GM18873 (cell line): ENCODE measurements at regions not wholly inside any gene's neighbourhood (a gene's known extent, or its start where the extent isn't known, plus 50 kb on each side); places are given as distances from the start of the nearest gene placed in this dataset.

Source experiments
- ATAC-seq: cut with Tn5 transposase; IDR thresholded peaks from one replicate; pipeline ENCODE4 v1.9.1; 2021; ENCODE audit warnings: mild to moderate bottlenecking, moderate library complexity, moderate number of reproducible peaks; ENCODE audit not compliant: unreplicated experiment, low FRiP score

DNA sequence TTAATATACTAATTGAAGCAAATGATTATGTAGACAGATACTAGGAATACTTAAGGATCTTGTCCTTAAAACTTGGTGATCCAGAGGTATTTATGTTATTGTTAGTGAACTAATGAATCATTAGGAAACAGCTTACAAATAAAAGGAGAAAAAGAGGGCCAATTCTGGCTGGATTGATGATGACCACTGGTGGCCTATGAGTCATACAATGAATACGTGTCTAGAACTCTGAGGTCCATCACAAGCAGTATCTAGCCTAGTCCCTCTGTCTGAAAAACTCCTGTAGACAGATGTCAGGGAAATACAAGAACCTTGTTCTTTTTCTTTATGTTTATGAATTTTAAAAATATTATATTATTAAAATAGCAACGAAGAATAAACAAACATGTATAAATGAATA is 51.7 kb upstream of the RTL1 start:
- no peak for ATAC-seq

DNA sequence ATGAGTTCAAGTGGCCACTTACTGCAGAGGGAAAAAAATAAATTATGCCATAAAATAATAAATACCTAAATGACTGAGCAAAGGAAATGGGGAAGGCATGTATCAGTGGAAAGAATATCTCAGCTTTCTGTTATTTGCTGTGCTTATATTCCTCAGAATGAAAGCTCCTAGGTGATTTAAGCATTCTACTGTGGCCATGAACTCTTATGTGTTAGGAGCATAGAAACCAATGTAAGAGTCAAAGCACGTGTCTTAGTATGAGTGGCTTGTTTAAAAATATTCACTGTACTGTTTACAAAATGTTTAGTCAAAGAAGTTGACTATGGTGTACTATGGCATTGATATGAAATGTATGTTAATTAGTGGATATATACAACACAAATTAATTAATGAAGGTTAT is 59.0 kb upstream of the RTL1 start:
- ATAC-seq = no peak

DNA sequence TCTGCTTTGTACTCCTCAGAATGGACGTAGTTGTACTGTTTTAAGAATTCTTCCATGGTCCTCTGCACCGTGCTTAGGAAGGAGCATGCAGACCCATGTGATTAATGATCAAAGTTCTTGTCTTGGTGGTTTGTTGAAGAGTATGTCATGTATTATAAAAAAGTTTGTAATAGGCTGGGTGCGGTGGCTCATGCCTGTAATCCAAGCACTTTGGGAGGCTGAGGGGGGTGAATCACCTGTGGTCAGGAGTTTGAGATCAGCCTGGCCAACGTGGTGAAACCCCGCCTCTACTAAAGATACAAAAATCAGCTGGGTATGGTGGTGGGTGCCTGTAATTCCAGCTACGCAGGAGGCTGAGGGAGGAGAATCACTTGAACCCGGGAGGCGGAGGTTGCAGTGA is 61.8 kb upstream of the RTL1 start:
- ATAC-seq = no peak

DNA sequence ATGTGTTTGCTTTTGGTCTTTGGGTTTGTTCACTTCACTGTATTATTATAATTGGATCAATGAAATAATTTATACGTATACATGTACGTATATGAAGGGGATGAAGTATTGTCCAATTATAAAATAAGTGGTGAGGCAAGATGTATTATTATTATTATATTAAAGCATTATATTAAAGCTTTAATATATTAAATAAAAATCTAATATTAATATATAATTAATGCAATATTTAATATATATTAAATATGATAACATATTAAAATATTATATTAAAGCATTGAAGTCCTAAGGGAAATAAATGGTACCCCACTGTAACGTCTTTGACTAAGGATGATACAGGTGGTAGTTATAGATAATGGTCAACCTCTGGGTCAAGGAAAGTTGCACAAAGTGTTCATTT is 63.7 kb upstream of the RTL1 start:
- ATAC-seq = no peak

DNA sequence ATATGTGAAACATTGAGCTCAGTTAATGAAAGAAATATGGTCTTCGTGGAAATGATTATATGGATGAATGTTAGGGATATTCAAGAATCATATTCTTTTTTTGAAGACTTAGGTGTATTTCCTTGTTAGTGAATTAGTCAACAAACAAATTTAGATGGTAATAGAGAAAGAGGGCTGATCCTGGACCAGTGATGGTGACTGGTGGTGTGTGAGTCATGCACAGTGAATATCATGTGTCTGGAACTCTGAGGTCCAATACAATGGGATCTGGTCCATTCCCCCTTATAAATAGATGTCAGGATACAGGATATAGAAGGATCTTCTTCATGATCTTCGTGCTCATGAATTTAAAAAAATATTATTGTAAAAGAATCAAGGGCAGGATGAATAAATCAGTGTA is 64.4 kb upstream of the RTL1 start:
- ATAC-seq = no peak

DNA sequence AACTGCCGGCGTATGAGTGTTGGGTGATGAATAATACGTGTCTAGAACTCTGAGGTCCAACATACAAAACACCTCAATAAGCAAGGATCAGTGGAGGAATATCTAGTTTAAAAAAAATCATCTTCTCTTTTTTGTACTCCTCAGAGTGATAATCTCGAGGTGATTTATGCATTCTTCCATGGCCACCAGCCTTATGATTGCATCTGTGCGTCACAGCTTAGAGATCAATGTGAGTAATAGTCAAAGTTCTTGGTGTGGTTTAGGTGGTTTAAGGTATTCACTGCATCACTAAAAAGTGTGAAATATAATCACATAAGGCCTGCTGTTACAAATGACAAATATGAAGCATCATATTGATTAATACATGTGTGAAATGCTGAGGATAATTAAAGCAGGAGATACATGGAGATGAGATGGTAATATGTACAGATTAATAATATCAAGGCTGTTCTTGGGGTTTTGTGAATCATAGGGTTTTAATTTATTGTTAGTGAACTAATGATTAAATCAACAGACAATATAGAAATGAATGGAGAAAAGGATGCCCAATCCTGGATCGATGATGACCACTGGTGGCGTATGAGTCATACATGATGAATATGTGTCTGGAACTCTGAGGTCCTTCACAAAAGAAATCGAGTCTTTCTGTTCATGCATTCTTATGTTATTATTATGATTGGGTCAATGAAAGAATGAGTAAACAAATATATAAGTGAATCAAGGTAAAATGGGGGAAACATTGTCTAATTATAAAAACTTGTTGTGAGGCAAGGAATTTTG is 68.8 kb upstream of the RTL1 start:
- no peak for ATAC-seq

DNA sequence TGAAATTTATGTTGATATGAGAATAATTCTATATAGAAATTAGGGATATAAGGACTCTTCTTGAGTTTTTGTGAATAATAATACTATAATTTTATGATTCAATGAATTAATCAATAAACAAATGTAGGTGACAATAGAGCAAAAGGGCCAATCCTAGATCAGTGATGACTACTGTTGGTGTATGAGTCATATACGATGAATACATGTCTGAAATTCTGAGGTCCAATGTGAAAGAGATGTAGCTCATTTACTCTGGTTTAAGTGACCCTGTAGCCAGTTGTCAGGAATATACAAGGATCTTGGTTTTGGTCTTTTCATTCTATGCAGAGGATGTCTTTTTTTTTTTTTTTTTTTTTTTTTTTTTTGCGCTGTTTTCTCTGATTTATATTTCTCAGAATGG is 72.1 kb upstream of the RTL1 start:
- no peak for ATAC-seq

DNA sequence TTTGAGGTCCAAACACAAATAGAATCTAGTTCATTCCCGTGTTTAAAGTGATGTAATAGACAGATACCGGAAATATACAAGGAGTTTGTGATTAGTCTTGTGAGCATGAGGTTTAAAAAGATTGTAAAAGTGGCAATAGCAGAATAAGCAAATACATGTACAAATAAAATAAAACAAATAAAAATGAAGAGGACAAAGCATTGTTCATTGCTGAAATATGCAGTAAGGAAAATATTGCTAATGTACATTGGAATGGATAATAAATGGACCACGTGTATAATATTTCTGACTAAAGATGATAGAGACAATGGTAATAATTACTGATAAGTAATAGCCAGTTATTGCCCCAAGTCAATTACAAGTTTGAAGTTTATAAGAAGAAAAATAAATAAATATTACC is 75.6 kb upstream of the RTL1 start:
- ATAC-seq = no peak

DNA sequence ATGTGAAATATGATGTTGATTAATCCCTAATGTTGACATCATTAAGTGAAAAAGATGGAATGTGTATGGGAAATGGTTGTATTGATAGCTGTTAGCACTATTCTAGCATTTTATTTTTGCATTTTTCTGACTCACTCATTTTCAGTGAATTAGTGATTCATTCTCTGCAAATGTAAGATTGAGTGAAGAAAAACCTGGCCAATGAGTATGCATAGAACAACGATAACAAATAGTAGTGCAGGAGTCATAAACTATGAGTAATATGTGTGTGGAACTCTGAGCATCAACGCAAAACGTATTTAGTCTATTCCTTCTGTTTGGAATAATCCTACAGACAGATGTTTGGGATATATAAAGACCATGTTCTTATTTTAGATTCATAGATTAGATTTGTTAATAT is 76.3 kb upstream of the RTL1 start:
- no peak for ATAC-seq

DNA sequence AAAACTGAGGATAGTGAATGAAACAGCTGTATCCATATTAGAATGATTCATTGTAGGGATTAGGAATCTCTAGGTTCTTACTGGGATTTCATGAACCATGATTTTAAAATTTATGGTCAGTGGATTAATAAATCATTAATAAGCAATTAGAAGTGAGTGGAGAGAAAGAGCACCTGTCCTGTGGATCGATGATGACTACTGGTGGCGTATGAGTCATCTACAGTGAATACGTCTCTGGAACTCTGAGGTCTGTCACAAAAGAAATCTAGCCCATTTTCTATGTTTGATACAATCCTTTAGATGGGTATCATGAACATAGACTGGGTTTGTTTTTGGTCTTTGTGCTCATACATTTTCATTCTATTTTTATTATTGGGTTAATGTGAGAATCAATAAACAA is 77.3 kb upstream of the RTL1 start:
- ATAC-seq = no peak

DNA sequence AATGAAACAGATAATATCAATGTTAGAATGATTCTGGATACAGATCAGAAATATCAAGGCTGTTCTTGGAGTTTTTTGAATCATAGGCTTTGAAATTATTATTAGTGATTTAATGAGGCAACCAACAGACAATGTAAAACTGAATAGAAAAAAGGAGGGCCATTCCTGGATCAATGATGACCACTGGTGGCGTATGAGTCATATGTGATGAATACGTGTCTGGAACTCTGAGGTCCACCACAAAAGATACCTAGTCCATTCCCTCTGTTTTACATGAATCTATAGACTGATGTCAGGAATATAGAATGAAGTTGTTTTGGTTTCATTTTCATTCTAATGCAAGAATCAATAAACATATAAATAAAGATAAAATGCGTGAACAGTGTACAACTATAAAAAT is 78.3 kb upstream of the RTL1 start:
- no peak for ATAC-seq

DNA sequence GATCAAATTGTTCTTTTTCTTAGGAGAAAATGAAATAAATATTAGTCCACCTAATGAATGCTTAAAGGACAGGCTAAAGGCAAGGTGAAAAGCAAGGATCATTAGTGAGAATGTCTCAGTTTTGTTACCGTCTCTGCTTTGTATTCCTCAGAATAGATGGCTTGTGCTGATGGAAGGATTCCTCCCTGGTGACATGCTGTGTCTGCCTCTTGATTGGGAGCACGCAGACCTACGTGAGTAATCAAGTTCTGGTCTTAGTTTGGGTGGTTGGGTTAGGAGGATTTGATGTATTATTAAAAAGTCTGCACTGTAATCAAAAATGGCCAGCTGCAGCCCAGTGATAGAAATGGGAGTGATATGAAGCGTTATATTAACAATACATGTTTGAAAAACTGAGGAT is 78.8 kb upstream of the RTL1 start:
- no peak for ATAC-seq

DNA sequence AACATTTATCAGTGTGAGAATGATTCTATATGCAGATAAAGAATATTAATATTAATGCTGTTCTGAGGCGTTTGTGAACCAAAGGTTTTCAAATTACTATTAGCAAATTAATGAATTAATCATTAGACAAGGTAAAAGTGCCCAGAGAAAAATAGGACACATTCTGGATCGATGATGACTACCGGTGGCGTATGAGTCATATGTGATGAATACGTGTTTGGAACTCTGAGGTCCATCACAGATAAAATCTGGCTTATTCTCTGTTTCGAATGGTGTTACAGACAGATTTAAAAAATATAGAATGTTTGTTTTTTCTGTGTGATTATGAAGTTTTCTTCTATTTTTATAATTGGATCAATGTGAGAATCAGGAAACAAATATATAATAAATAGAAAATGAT is 79.2 kb upstream of the RTL1 start:
- no peak for ATAC-seq

DNA sequence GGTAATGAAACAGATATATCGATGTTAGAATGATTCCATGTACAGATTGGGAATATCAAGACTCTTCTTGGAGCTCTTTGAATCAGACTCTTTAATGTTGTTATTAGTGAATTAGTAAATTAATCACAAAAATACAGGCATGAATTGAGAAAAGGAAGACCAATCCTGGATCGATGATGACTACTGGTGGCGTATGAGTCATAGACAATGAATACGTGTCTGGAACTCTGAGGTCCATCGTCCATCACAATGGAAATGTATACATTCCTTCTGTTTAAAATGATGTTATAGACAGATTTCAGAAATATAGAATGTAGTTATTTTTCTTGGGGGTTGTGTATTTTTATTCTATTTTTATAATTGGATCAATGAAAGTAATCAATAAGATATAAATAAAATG is 80.2 kb upstream of the RTL1 start:
- ATAC-seq = no peak

DNA sequence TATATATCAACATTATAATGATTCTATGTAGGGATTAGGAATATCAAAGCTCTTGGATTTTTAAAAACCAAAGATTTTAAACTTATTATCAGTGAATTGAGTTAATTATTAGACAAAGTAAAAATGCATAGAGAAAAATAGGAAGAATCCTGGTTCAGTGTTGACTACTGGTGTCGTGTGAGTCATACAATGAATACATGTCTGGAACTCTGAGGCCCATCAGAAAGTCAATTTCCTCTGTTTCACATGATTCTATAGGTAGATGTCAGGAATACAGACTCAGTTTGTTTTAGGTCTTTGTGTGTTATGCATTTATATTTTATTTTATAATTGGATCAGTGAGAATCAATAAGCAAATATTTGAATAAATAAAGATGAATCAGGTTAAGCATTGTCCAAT is 84.5 kb upstream of the RTL1 start:
- no peak for ATAC-seq

DNA sequence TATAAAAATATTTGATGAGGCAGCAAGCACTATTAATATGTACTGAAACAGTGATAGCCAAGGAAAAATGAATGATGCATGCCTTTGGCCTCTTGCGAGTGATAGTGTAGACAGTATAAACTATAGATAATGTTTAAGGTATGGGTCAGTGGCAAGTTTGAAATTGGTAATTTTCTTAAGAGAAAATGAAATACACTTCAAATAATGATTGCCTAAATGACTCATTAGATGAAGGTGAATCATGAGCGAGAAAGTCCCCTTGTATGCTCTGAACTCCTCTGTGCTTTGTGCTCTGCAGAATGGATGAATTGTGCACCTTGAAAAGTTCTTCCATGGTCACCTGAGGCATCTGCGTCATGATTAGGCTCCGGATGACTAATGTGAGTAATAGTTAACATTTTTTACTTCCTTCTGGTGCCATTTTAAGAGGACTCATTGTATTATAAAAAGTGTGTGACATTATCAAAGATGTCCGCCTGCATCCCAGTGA is 84.9 kb upstream of the RTL1 start:
- ATAC-seq = no peak

DNA sequence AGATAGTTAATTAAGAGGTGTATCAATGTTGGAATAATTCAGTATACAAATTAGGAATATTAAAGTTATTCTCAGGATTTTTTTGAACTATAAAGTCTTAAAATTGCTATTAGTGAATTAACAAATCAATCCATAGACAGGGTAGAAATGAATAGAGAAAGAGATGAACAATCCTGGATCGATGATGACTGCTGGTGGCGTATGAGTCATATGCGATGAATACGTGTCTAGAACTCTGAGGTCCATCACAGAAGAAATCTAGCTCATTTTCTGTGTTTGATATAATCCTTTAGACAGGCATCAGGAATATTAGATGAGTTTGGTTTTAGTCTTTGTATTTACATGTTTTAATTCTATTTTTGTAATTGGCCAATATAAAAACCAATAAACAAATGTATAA is 85.4 kb upstream of the RTL1 start:
- no peak for ATAC-seq

DNA sequence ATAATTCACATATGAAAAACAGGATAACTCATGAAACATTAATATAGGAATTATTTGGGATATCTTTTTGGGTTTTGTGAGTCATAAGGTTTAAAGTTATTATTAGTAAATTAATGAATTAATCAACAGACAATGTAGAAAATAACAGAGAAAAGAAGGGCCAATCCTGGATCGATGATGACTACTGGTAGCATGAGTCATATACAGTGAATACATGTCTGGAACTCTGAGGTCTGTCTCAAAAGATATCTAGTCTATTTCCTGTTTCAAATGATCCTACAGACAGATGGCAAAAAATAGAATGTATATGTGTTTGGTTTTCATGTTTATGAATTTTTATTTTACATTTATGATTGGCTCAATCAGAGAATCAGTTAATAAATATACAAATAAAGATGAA is 86.4 kb upstream of the RTL1 start:
- no peak for ATAC-seq

DNA sequence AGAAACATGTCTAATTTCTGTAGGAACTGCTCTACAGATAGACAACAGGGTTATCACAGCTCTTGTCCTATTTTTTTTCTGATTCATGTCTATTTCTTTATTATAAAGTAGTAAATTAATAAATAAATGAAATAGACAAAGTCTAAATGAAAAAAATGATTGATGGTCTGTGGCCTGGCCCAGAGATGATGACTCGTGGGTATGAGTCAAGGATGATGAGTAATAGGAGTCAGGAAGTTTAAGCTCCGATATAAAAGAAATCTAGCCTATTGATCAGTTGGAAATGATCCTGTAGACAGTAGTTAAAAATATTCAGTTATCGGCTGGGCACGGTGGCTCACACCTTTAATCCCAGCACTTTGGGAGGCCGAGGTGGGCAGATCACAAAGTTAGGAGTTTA is 90.6 kb upstream of the RTL1 start:
- ATAC-seq = no peak

DNA sequence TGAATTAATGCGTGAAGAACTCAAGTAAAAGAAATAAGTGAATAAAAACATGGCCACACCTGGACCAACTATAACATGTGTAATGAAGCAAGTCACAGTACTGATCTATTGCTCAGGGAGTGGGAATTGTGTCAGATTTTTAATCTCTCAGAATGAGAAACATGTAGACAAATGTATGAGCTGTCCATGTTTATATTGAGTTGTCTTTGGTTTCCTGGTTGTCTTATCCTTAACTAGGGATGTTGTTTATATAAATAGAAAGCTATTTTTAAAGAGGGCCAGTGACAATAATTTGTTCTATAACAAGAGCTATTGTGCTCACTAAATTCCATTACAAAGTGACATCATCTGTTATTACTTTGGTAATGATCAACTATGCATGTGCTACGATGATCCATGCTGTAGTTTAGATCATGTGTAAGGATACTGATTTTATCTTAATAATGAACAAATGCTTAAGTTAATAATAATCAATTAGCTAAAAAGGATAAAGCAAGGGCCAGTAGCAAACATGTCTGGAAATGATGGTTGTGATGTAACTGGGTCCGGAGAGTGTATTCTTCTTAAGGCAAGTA is 91.3 kb upstream of the RTL1 start:
- no peak for ATAC-seq

DNA sequence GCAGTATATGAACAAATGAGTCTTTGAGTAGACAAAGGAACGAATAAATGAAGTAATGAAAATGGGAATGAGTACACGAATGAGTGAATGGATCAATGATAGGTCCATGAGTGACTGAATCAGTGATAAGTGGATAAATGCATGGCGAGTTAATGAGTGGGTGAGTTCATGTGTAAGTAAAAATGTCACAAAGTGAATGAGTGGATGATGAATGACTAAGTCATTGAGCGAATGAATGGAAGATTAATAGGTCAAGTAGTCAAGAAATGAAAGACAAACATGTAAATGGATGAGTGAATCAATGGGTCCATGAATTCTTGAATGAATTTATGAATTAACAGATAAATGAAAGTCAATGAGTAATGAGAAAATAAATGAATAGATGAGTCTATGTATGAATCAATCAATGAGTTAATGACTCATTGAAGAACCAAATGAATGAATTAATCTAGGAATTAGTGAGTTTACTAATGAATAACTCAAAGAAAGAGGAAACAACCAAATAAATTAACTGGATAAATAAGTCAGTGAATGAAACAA is 97.3 kb upstream of the RTL1 start:
- no peak for ATAC-seq
